HG03139 (cell line): ENCODE measurements at regions not wholly inside any gene's neighbourhood (a gene's known extent, or its start where the extent isn't known, plus 50 kb on each side); places are given as distances from the start of the nearest gene placed in this dataset.
"Not testable (repeated sequence)": the region's sequence is repeated elsewhere in the genome, so short reads cannot be mapped to it uniquely, and the experiment has no call there.

Experiments used
- ATAC-seq: cut with Tn5 transposase; IDR thresholded peaks from one replicate; pipeline ENCODE4 v1.9.1; 2021; ENCODE audit not compliant: unreplicated experiment

DNA sequence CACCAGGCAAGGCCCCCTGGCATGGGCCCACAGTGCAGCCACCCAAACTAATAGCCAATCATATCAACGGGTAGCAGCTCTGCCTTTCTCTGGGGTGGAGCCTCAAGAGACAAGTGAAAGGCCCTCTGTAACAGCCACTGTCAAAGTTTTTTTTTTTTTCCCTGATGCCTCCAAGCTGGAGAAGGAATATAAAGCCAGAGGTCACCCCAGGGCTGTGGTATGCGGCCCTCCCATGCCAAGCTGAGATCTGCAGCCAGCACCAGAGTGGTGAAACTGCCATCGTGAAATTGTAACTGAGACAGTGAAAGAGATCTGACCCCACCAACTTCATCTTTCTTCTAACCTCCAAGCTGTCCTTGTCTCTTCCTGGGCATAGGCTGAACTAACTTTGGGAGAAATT lies 407.0 kb downstream of the KLHL4 start:
- no peak for ATAC-seq

DNA sequence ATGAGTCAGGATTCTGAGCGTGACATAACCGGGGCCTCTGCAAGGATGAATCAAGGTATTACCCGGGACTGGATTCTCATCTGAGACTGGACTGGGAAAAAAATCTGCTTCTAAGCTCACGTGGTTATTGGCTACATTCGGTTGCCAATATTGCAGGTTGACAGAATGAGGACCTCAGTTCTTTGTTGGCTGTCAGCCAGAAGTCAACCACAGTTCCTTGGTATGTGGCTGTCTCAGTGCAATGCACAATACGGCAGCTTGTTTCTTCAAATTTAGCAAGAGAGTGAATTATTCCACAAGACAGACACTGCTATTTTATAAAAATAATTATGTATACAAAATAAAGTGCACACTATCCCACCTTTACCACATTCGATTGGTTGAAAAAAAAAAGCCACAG lies 424.2 kb downstream of the KLHL4 start:
- ATAC-seq: no peak

DNA sequence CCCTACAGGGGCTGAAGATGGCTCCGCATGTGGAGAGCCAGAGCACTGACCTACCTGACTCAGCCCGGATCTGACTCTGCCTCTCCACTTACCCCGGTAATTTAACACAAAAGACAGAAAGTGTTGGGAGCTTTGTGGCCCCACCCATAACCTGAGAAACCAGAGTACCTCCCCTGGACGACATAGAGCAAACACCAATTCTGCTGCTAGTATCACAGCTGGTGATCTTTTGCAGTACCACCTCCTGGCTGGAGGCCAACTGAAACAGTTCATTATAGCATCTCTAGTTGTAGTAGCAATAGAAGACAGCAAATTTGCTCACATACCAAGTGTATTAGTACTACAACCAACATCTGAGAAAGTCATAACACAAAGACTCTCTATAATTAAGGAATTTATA lies 443.9 kb downstream of the KLHL4 start:
- no peak for ATAC-seq

DNA sequence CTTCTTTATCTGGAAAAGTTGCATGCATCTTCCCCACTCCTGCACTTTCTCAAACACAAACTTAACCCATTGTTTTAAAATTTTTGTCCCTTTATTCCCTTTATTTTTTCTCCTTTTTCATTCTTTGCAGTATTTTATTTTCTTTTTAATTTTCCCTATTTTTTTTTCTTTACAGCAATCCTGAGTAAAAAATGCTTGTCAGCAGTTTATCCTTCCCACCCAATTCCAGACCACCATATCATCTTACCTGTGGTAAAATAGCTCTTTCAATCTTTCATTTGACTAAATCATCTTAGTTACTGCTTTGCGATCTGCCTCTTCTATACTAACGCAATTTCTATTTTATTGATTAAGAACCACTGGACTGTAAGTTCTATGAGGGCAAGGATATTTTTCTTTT lies 450.5 kb downstream of the KLHL4 start:
- no peak for ATAC-seq

DNA sequence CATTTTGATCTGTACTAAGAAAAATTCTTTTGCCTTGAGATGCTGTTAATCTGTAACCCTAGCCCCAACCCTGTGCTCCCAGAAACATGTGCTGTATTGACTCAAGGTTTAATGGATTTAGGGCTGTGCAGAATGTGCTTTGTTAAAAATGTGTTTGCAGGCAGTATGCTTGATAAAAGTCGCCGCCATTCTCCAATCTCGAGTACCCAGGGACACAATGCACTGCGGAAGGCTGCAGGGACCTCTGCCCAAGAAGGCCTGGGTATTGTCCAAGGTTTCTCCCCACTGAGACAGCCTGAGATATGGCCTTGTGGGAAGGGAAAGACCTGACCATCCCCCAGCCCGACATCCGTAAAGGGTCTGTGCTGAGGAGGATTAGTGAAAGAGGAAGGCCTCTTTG lies 454.5 kb downstream of the KLHL4 start:
- ATAC-seq: not testable (repeated sequence)

DNA sequence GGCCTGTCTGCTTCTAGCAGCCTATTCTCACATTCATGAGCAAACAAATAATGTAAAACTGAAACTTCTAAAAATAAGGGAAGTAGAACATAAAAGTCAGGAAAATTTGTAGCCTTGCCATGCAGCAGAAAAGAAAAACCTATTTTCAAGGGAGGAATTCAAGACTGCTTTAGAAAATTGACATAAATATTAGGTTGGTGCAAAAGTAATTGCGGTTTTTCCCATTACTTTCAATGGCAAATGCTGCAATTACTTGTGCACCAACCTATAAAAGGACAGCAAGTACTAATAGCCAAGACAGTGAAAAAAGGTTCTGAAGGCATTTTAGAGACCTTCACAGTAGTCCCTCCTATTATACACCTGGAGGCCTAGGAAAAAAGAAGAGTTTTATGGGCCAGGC lies 457.8 kb downstream of the KLHL4 start:
- no peak for ATAC-seq

DNA sequence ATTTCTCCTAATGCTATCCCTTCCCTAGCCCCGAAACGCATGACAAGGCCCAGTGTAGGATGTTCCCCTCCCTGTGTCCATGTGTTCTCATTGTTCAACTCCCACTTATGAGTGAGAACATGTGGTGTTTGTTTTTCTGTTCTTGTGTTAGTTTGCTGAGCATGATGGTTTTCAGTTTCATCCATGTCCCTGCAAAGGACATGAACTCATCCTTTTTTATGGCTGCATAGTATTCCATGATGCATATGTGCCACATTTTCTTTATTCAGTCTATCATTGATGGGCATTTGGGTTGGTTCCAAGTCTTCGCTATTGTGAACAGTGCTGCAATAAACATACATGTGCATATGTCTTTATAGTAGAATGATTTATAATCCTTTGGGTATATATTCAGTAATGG lies 490.3 kb downstream of the KLHL4 start:
- not testable (repeated sequence) for ATAC-seq

DNA sequence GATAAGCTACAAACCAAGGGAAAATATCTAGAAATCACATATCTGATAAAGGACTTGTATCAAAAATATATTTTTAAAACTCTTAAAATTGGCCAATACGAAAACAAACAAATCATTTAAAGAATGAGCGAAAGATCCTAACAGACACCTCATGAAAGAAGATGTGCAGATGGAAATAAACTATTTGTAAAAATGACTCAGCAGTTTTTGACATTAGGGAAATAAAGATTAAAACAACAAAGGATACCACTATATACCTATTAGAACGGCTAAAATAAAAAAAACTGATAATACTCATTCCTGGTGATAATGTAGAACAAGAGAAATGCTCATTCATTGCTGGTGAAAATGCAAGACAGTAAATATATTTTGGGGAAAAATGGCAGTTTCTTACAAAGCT lies 506.4 kb downstream of the KLHL4 start:
- ATAC-seq: no peak

DNA sequence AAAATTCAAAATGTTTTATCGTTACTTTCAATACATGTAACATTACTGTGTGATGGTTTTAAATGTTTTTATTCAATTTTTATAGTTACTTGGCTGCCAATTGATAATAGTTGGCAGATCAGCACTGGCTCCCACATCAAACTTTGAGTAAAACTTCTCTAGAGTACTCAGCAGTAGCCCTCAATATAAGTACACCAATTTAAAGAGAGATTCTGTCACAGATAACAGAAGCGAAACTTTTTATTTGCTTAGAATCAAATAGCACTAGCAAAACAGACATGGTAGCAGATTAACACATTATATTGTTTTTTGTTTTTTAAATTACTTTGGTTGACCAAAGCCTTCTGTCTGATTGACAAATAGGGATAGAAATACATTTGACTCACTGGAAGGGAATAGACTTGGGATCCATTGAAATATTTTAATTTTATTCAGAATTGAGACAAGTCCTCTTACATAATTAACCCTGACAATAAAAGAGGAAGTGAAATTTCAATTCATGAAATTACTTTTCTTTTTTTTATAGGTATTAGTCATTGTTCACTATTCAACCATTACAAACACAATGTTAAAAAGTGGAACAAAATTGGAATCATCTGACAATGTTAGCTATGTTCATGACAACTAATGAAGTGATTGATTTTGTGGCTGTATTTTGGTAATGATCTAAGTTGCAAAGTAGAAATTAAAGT lies 554.9 kb downstream of the KLHL4 start:
- ATAC-seq: no peak

DNA sequence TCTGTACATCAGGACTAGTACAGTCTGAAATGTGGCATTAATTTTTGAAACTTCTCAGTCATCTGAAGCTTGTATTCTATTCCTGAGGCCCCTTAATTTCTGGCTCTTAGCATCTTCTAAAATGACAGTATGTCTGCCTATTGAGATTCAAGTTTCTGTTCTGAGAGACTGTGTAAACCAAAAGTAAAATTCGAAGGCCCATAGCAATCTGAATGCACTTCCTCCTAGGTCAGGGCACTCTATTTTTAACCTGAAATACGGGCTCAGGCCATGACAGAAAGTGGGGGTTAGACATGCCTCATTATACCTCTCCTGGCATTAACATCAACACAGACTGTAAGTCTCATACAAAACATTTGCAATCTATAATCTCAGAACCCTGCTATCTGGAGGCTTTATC lies 584.4 kb downstream of the KLHL4 start:
- ATAC-seq: no peak

DNA sequence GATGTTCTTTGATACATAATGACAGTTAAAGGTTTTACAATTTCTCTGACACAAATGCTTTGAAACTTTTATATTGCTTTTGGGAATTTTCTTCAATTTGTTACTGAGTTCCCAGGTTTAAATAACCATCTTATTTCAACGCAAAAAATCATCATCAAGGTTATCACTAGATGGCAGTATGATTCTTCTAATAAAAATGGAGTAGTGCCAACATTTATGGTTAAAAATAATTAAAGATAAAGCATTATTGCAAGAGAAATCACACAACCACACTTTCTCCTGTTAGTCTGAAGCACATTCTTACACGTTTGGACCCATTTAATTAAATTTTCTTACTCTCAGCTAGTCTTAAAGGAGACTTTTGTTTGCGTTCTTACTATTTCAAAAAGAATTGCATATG lies 611.3 kb upstream of the CPXCR1 start:
- no peak for ATAC-seq

DNA sequence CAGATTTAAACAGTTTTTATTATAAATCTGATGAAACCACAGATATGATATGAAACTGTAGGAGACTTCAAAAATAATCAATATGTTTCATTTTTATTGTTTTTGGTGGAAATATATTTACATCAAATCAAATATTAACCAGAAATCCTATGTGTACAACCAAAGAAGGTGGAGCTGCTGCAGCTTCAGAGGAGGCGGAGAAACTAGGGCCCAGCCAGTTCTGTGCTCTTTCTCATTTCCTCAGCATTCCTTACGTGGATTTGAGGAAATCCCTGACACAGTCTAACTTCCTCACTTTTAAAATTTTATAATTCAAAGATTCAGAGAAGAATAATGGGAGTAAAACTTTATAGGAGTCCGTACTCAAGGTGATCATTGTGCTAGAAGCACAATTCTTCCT lies 610.7 kb upstream of the CPXCR1 start:
- no peak for ATAC-seq

DNA sequence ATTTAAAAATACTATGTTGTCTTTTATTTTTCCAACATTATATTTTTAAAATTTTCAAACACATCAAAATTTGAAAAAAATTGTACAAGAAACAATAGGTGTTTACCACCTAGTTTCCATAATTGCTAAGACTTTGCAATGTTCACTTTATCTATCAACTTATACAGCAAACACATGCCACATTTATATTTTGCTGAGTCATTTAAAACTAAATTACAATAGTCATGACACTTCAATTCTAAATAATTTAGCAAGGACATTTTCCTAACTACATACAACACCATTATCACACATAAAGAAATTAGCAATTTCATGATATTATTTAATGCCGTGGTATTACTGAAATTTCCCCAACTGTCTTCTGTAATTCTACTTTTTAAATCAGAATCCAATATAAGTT lies 600.4 kb upstream of the CPXCR1 start:
- no peak for ATAC-seq

DNA sequence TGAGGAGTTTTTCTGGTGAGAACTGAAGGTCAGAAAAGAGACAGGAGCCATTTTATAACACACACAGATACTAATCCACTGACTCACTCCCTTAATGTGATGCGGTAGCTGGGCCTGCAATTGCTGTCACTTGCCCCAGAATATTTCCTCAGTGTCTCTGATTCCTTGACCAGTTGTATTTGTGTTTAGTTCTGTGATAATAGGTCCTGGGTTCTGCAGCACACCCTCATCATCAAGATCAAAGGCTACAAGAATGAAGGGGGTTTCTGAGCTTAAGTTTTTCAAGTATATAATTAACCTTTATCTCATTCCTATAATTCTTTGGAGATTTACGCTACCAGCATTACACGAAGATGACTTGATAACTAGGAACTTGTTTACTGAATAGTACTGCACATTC lies 576.5 kb upstream of the CPXCR1 start:
- no peak for ATAC-seq

DNA sequence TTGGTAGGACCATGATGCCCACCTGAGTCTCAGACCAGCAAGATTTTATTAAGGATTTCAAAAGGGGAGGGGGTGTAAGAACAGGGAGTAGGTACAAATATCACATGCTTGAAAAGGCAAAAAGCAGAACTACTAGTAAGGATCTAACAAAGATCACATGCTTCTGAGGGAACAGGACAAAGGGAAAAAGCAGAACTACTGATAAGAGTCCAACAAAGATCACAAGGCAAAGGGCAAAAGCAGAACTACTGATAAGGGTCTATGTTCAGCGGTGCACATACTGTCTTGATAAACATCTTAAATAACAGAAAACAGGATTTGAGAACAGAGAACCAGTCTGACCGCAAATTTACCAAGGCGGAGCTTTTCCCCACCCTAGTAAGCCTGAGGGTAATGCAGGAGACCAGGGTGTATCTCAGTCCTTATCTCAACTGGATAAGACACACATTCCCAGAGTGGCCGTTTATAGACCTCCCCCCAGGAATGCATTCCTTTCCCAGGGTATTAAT lies 573.0 kb upstream of the CPXCR1 start:
- not testable (repeated sequence) for ATAC-seq

DNA sequence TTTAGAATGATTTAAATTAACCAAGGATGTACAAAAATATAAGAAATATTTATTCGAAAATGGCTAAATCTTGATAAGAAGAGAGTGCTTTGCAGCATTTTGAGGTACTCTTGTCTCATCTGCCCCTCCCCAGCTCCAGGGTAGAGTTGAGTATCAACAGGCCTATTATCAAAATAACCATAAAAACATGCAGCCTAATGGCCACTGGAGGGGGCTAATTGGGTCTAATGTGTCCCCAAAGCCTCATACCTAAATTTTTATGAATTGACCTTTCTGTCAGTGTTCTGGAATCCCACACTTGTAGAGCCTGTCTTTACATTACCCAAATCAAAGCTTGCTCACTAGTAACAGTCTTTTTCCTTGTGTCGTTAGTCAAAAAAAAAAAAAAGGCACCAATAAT lies 544.9 kb upstream of the CPXCR1 start:
- no peak for ATAC-seq

DNA sequence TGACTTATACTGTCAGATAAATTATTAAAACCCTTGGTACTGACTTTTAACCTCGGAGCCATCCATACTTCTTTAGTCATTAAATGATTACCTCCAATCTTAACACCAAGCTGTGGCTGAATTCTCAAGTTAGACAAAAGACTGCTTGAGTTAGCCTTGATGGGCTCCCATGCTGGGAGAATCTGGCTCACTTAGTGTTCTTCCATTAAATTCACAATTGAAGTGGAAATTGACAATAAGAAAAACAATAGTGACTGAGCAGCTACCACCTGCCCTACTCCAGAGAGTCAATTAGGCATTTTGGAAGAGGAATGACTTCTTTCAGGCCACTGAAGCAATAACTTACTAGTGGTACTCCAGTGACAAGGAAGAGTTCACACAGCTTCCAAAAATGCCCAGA lies 503.0 kb upstream of the CPXCR1 start:
- no peak for ATAC-seq

DNA sequence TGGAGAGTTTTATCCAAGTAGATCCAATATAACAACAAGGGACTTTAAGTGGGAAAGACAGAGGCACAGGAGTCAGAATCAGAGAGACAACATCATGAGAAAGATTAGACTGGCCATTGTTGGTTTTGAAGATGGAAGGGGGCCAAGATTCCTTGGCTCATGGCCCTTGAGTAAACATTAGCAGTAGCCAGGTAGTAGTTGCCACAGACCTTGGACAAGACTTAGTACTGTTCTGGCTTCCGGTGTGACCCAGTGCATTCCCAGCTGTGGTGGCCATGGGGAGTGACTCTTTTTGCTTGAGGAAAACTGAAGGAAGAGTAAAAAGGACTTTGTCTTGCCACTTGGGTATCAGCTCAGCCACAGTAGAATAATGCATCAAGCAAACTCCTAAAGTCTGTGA lies 462.2 kb upstream of the CPXCR1 start:
- no peak for ATAC-seq

DNA sequence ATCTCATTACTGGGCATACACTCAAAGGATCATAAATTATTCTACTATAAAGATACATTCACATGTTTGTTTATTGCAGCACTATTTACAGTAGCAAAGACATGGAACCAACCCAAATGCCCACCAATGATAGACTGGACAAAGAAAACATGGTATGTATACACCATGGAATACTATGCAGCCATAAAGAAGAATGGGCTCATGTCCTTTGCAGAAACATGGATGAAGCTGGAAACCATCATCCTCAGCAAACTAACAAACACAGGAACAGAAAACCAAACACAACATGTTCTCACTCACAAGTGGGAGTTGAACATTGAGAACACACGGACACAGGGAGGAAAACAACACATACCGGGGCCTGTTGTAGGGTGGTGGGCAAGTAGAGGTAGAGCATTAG lies 433.1 kb upstream of the CPXCR1 start:
- not testable (repeated sequence) for ATAC-seq

DNA sequence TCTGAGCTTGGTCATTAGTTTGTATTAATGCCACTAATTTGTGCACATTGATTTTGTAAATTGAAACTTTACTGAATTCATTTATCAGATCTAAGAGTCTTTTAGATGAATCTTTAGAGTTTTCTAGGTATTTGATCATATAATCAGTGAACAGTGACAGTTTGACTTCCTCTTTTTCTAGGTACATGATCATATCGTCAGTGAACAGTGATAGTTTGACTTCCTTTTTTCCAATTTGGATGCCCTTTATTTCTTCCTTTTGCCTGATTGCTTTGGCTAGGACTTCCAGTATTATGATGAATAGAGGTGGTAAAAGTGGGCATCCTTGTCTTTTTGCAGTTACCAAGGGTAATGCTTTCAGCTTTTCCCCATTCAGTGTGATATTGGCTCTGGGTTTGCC lies 421.4 kb upstream of the CPXCR1 start:
- no peak for ATAC-seq

DNA sequence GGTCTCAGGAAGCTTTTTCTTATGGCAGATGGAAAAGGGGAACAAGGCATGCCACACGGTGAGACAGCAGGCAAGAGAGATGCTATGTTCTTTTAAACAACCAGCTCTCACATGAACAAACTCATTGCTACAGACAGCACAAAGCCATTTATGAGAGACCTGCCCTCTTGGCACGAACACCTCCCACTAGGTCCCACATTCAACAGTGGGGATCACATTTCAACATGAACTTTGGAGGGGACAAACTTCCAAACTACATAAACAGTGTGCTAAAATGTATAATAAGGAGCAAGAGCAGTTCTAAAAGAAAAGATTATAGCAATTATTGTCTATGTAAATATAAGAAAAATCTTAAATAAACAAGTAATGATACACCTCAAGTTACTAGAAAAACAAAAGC lies 391.8 kb upstream of the CPXCR1 start:
- ATAC-seq: no peak

DNA sequence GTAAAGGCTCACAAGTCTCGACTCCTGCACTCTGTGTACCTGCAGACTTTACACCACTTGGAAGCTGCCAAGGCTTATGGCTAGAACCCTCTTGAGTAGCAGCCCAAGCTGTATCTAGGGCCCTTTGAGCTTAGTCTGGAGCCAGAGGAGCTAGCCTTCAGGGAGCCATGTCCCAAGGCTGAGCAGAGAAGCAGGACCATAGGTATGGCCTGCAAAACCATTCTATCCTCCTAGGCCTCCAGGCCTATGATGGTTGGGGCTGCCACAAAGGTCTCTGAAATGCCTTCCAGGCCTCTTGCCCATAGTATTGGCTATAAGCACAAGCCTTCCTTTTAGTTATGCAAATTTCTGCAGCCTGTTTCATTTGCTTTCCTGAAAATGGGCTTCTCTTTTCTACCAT lies 380.7 kb upstream of the CPXCR1 start:
- no peak for ATAC-seq

DNA sequence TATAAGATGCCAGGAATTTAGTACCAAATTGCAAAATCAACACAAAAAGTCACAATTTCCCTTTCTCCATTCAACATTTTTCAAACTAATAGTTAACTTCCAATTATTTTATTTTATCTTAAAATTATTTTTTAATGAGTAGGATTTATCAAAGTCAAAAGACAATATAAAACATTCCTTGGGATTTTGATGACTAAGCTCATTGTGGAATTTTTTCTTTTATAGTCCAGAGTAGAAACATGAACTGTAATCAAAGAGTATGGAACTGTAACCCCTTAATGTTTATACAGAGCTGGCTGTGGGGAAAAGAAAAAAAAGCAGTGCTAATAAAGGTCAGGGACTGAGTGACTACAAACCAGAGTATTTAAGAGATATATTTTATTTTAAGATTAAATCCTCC lies 368.6 kb upstream of the CPXCR1 start:
- ATAC-seq: no peak
